ENCODE measurements at regions not wholly inside any gene's neighbourhood (a gene's known extent, or its start where the extent isn't known, plus 50 kb on each side); places are given as distances from the start of the nearest gene placed in this dataset.

GRCh38 chr2:235267251-235267650 is 226.6 kb upstream of the AGAP1 start:
- DNase-seq, result no peak

GRCh38 chr2:235268535-235268934 is 225.3 kb upstream of the AGAP1 start:
- DNase-seq, result no peak

GRCh38 chr2:235270291-235270690 is 223.6 kb upstream of the AGAP1 start:
- no peak for DNase-seq

- no peak for DNase-seq
Observed at GRCh38 chr2:235270956-235271355, 222.9 kb upstream of the AGAP1 start.

GRCh38 chr2:235271936-235272335 is 221.9 kb upstream of the AGAP1 start:
- DNase-seq, result no peak

- DNase-seq, result no peak
Observed at GRCh38 chr2:235274023-235274422, 219.8 kb upstream of the AGAP1 start.

GRCh38 chr2:235277485-235277884 is 216.4 kb upstream of the AGAP1 start:
- no peak for DNase-seq

GRCh38 chr2:235278771-235279355 is 215.0 kb upstream of the AGAP1 start:
- no peak for DNase-seq

GRCh38 chr2:235279965-235280364 is 213.9 kb upstream of the AGAP1 start:
- DNase-seq, result no peak

GRCh38 chr2:235283246-235283645 is 210.6 kb upstream of the AGAP1 start:
- DNase-seq, result no peak

GRCh38 chr2:235286622-235287374 is 207.0 kb upstream of the AGAP1 start:
- peak; percentile 24 for DNase-seq

GRCh38 chr2:235287375-235287733 is 206.5 kb upstream of the AGAP1 start:
- DNase-seq, result peak; percentile 34

- no peak for DNase-seq
Observed at GRCh38 chr2:235291461-235291860, 202.4 kb upstream of the AGAP1 start.

GRCh38 chr2:235293061-235293460 is 200.8 kb upstream of the AGAP1 start:
- DNase-seq, result peak; percentile 16

GRCh38 chr2:235295831-235296230 is 198.0 kb upstream of the AGAP1 start:
- no peak for DNase-seq

GRCh38 chr2:235300368-235301201 is 193.3 kb upstream of the AGAP1 start:
- peak; percentile 42 for DNase-seq

- DNase-seq, result no peak
Observed at GRCh38 chr2:235301202-235302076, 192.4 kb upstream of the AGAP1 start.

GRCh38 chr2:235302263-235302662 is 191.6 kb upstream of the AGAP1 start:
- no peak for DNase-seq

GRCh38 chr2:235303499-235304291 is 190.1 kb upstream of the AGAP1 start:
- no peak for DNase-seq

- no peak for DNase-seq
Observed at GRCh38 chr2:235305678-235306077, 188.2 kb upstream of the AGAP1 start.

- no peak for DNase-seq
Observed at GRCh38 chr2:235311044-235311443, 182.8 kb upstream of the AGAP1 start.

GRCh38 chr2:235312571-235312970 is 181.3 kb upstream of the AGAP1 start:
- no peak for DNase-seq

Measured in eye (tissue), 1 donor.